ENCODE measurements at regions not wholly inside any gene's neighbourhood (a gene's known extent, or its start where the extent isn't known, plus 50 kb on each side); places are given as distances from the start of the nearest gene placed in this dataset.
A peak's percentile ranks its signal among the peaks of the same experiment; 100 is the strongest.

- Histone ChIP-seq H3K9me3 (replicated peaks) (no peaks in the 10 kb centered on the region), H3K27me3 (ENCODE audit: low read depth) (peaks cover 10% of the 10 kb centered on the region), H3K27ac (replicated peaks) (no peak overlapping the region), H3K4me3 (no peak overlapping the region), H3K36me3 (no peaks in the 10 kb centered on the region), H3K4me1 (no peaks in the 10 kb centered on the region)
- intact Hi-C loops (cut with micrococcal nuclease) = no loop called here
- TF ChIP-seq CTCF (IDR thresholded peaks at IDR 0.05; ENCODE audit: borderline replicate concordance) = no peak
- DNase-seq = no peak
Observed at GRCh38 chr1:220994671-220995070, 115.4 kb downstream of the HLX start.

GRCh38 chr1:220997791-220998190 lies 118.5 kb downstream of the HLX start:
- Histone ChIP-seq H3K27ac (replicated peaks) (no peak overlapping the region), H3K9me3 (replicated peaks) (peaks cover 1% of the 10 kb centered on the region), H3K4me1 (peaks cover 5% of the 10 kb centered on the region), H3K36me3 (no peaks in the 10 kb centered on the region), H3K27me3 (ENCODE audit: low read depth) (no peaks in the 10 kb centered on the region), H3K4me3 (no peak overlapping the region)
- no peak for DNase-seq
- TF ChIP-seq CTCF (IDR thresholded peaks at IDR 0.05; ENCODE audit: borderline replicate concordance) = no peak
- intact Hi-C loops (cut with micrococcal nuclease) = no loop called here

GRCh38 chr1:220999872-221000863 lies 120.9 kb downstream of the HLX start:
- intact Hi-C loops (cut with micrococcal nuclease) = no loop called here
- DNase-seq = no peak
- peaks cover 16% of the 10 kb centered on the region for H3K9me3 ChIP-seq (replicated peaks)

GRCh38 chr1:221001167-221001566 lies 121.9 kb downstream of the HLX start:
- peak overlapping the region; percentile 65 for H3K27ac ChIP-seq (replicated peaks)
- no peak for DNase-seq
- no peak for TF ChIP-seq CTCF (IDR thresholded peaks at IDR 0.05; ENCODE audit: borderline replicate concordance)
- H3K4me1 ChIP-seq = peaks cover 5% of the 10 kb centered on the region
- intact Hi-C loops (cut with micrococcal nuclease) = no loop called here
- H3K9me3 ChIP-seq (replicated peaks) = peaks cover 26% of the 10 kb centered on the region
- no peaks in the 10 kb centered on the region for H3K27me3 ChIP-seq (ENCODE audit: low read depth)
- H3K36me3 ChIP-seq = no peaks in the 10 kb centered on the region
- H3K4me3 ChIP-seq = no peak overlapping the region

More at GRCh38 chr1:220999872-221000863, 120.9 kb downstream of the HLX start:
- Histone ChIP-seq H3K27ac (replicated peaks) (peak overlapping the region; percentile 65), H3K36me3 (no peaks in the 10 kb centered on the region), H3K4me3 (no peak overlapping the region), H3K27me3 (ENCODE audit: low read depth) (no peaks in the 10 kb centered on the region), H3K4me1 (peaks cover 5% of the 10 kb centered on the region)
- TF ChIP-seq CTCF (IDR thresholded peaks at IDR 0.05; ENCODE audit: borderline replicate concordance) = no peak

GRCh38 chr1:221002601-221003000 lies 123.4 kb downstream of the HLX start:
- Histone ChIP-seq H3K9me3 (replicated peaks) (peaks cover 29% of the 10 kb centered on the region), H3K36me3 (no peaks in the 10 kb centered on the region), H3K4me1 (peaks cover 5% of the 10 kb centered on the region), H3K4me3 (no peak overlapping the region), H3K27ac (replicated peaks) (no peak overlapping the region), H3K27me3 (ENCODE audit: low read depth) (no peaks in the 10 kb centered on the region)
- DNase-seq = no peak
- no peak for TF ChIP-seq CTCF (IDR thresholded peaks at IDR 0.05; ENCODE audit: borderline replicate concordance)
- intact Hi-C loops (cut with micrococcal nuclease) = no loop called here
